ENCODE measurements at regions not wholly inside any gene's neighbourhood (a gene's known extent, or its start where the extent isn't known, plus 50 kb on each side); places are given as distances from the start of the nearest gene placed in this dataset.

DNA sequence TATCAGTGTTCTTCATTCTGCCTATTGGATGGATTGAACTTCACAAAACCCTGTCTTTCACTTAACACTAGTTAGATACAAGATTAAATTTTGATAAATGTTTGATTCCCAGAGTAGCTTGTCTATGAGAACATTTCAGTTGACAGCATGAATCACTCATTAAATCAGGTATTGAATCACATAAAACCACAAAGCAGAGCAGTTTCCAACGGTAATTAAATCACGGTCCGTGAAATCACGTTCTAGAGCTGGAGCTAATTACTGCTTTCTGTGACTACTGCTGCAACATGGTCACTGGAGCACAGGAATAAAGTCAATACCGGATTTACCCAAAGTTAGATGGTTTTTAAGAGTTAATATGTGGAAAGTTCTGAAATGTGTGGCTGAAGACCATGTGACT is 257.8 kb upstream of the PCDH15 start:
- Histone ChIP-seq H3K9ac (ENCODE audit: low read length) (no peak overlapping the region), H2BK120ac (ENCODE audit: low read depth, low read length) (no peak overlapping the region), H2BK12ac (ENCODE audit: low read length in 2 of 2) (no peak overlapping the region), H3K4ac (ENCODE audit: low read depth in 1 of 2, low read length in 2 of 2) (no peak overlapping the region), H4K91ac (ENCODE audit: low read length) (no peak overlapping the region), H2BK15ac (ENCODE audit: low read depth, poor library complexity, severe bottlenecking) (no peak overlapping the region), H3K18ac (ENCODE audit: low read depth in 1 of 2, low read length in 2 of 2) (no peak overlapping the region), H3K27ac (ENCODE audit: low read length, poor library complexity, severe bottlenecking) (no peak overlapping the region), H4K8ac (ENCODE audit: low read length) (no peak overlapping the region), H2AFZ (ENCODE audit: low read depth, low read length) (no peak overlapping the region), H3K27me3 (ENCODE audit: control insufficient read depth in 1 of 2, insufficient read depth in 1 of 2, low read length in 2 of 2) (no peaks in the 10 kb centered on the region), H3K36me3 (ENCODE audit: control insufficient read depth in 1 of 2, insufficient read depth in 2 of 2, low read depth in 1 of 2, low read length in 2 of 2) (no peaks in the 10 kb centered on the region), H3K4me1 (ENCODE audit: control insufficient read depth, insufficient read depth, low read depth, low read length) (no peaks in the 10 kb centered on the region), H3K4me3 (ENCODE audit: insufficient read depth in 1 of 2, low read depth in 1 of 2, low read length in 2 of 2) (no peak overlapping the region), H2AK5ac (ENCODE audit: low read length, severe bottlenecking) (no peak overlapping the region), H3K9me3 (ENCODE audit: control insufficient read depth, low read length) (no peaks in the 10 kb centered on the region), H3K4me2 (ENCODE audit: low read length, poor library complexity, severe bottlenecking) (no peak overlapping the region), H3K23ac (ENCODE audit: low read length in 2 of 2) (no peak overlapping the region), H2BK5ac (ENCODE audit: low read depth, low read length, poor library complexity, severe bottlenecking) (no peak overlapping the region), H3K79me1 (replicated peaks; ENCODE audit: low read length, poor library complexity, severe bottlenecking) (no peaks in the 10 kb centered on the region), H3K14ac (ENCODE audit: low read length in 2 of 2) (no peak overlapping the region)
- 93% methylated on average over 4 of the region's 5 CpGs for WGBS
- DNase-seq = no peak

GRCh38 chr10:55051515-55051914 is 250.5 kb upstream of the PCDH15 start:
- Histone ChIP-seq H2BK12ac (ENCODE audit: low read length in 2 of 2) (no peak overlapping the region), H3K14ac (ENCODE audit: low read length in 2 of 2) (no peak overlapping the region), H2BK15ac (ENCODE audit: low read depth, poor library complexity, severe bottlenecking) (no peak overlapping the region), H3K79me1 (replicated peaks; ENCODE audit: low read length, poor library complexity, severe bottlenecking) (no peaks in the 10 kb centered on the region), H3K4me2 (ENCODE audit: low read length, poor library complexity, severe bottlenecking) (no peak overlapping the region), H3K4me1 (ENCODE audit: control insufficient read depth, insufficient read depth, low read depth, low read length) (no peaks in the 10 kb centered on the region), H4K8ac (ENCODE audit: low read length) (no peak overlapping the region), H3K4me3 (ENCODE audit: insufficient read depth in 1 of 2, low read depth in 1 of 2, low read length in 2 of 2) (no peak overlapping the region), H3K4ac (ENCODE audit: low read depth in 1 of 2, low read length in 2 of 2) (no peak overlapping the region), H3K9ac (ENCODE audit: low read length) (no peak overlapping the region), H3K27me3 (ENCODE audit: control insufficient read depth in 1 of 2, insufficient read depth in 1 of 2, low read length in 2 of 2) (no peaks in the 10 kb centered on the region), H2BK120ac (ENCODE audit: low read depth, low read length) (no peak overlapping the region), H2AFZ (ENCODE audit: low read depth, low read length) (no peak overlapping the region), H3K36me3 (ENCODE audit: control insufficient read depth in 1 of 2, insufficient read depth in 2 of 2, low read depth in 1 of 2, low read length in 2 of 2) (no peaks in the 10 kb centered on the region), H3K23ac (ENCODE audit: low read length in 2 of 2) (no peak overlapping the region), H3K9me3 (ENCODE audit: control insufficient read depth, low read length) (no peaks in the 10 kb centered on the region), H4K91ac (ENCODE audit: low read length) (no peak overlapping the region), H2AK5ac (ENCODE audit: low read length, severe bottlenecking) (no peak overlapping the region), H2BK5ac (ENCODE audit: low read depth, low read length, poor library complexity, severe bottlenecking) (no peak overlapping the region), H3K27ac (ENCODE audit: low read length, poor library complexity, severe bottlenecking) (no peak overlapping the region), H3K18ac (ENCODE audit: low read depth in 1 of 2, low read length in 2 of 2) (no peak overlapping the region)
- no peak for DNase-seq
- no CpG with 5 or more reads among the region's 2 CpGs for WGBS

DNA sequence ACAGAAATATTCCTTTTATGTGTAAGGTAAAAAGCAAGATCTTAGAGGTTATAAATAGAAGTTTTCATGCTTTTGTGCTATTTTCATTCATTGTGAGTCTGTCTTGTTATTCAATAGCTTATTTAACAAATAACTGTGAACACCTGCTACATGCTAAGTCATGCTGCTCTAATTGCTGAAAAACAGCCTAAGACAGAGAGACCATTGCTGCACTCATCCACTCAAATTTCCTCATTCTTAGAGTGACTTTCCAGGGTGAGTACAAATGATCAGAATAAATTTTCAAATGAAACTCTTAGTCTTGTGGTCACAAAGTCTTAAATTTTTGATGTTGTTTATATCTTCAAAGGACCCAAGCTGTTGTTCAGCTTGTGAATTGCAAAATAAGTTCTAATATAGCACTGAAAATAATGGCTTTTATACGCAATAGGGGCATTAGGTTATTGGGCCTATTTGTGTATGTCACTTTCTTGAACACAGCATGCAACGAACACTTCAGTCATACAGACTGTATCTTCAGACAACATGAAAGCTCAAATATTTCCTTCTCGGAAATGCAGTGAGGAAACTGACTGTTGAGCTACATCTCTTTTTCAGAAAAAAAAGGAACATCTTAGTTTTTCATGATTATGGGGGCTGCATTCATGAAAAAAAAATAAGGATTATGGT is 247.9 kb upstream of the PCDH15 start:
- no peaks in the 10 kb centered on the region for H3K9me3 ChIP-seq (ENCODE audit: control insufficient read depth, low read length)
- no peak overlapping the region for H4K8ac ChIP-seq (ENCODE audit: low read length)
- no peak overlapping the region for H3K27ac ChIP-seq (ENCODE audit: low read length, poor library complexity, severe bottlenecking)
- no peak overlapping the region for H3K9ac ChIP-seq (ENCODE audit: low read length)
- H2BK12ac ChIP-seq (ENCODE audit: low read length in 2 of 2) = no peak overlapping the region
- no peaks in the 10 kb centered on the region for H3K27me3 ChIP-seq (ENCODE audit: control insufficient read depth in 1 of 2, insufficient read depth in 1 of 2, low read length in 2 of 2)
- no peaks in the 10 kb centered on the region for H3K4me1 ChIP-seq (ENCODE audit: control insufficient read depth, insufficient read depth, low read depth, low read length)
- no peak for DNase-seq
- no peak overlapping the region for H3K4me2 ChIP-seq (ENCODE audit: low read length, poor library complexity, severe bottlenecking)
- H2BK120ac ChIP-seq (ENCODE audit: low read depth, low read length) = no peak overlapping the region
- no peaks in the 10 kb centered on the region for H3K36me3 ChIP-seq (ENCODE audit: control insufficient read depth in 1 of 2, insufficient read depth in 2 of 2, low read depth in 1 of 2, low read length in 2 of 2)
- H2AK5ac ChIP-seq (ENCODE audit: low read length, severe bottlenecking) = no peak overlapping the region
- WGBS = 91% methylated on average over 3 of the region's 3 CpGs
- H3K18ac ChIP-seq (ENCODE audit: low read depth in 1 of 2, low read length in 2 of 2) = no peak overlapping the region
- no peaks in the 10 kb centered on the region for H3K79me1 ChIP-seq (replicated peaks; ENCODE audit: low read length, poor library complexity, severe bottlenecking)
- H2BK15ac ChIP-seq (ENCODE audit: low read depth, poor library complexity, severe bottlenecking) = no peak overlapping the region
- no peak overlapping the region for H3K4ac ChIP-seq (ENCODE audit: low read depth in 1 of 2, low read length in 2 of 2)
- H2AFZ ChIP-seq (ENCODE audit: low read depth, low read length) = no peak overlapping the region
- H3K4me3 ChIP-seq (ENCODE audit: insufficient read depth in 1 of 2, low read depth in 1 of 2, low read length in 2 of 2) = no peak overlapping the region
- no peak overlapping the region for H4K91ac ChIP-seq (ENCODE audit: low read length)
- no peak overlapping the region for H2BK5ac ChIP-seq (ENCODE audit: low read depth, low read length, poor library complexity, severe bottlenecking)
- H3K14ac ChIP-seq (ENCODE audit: low read length in 2 of 2) = no peak overlapping the region
- no peak overlapping the region for H3K23ac ChIP-seq (ENCODE audit: low read length in 2 of 2)

DNA sequence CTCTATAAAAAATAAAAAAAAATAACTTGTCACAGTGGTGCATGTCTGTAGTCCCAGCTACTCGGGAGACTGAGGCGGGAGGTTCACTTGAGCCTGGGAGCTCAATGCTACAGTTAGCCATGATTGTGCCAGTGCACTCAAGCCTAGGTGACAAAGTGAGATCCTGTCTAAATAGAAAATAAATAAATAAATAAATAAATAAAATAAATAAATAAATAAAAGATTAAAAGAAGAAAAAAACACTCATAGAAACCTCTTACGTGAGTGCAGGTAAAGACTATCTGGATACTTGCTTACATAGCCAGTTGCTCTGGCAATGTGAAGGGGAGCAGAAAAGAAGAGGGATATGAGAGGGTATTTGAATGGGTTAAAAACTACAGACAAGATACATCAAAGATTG is 242.5 kb upstream of the PCDH15 start:
- Histone ChIP-seq H3K9me3 (ENCODE audit: control insufficient read depth, low read length) (no peaks in the 10 kb centered on the region), H2BK5ac (ENCODE audit: low read depth, low read length, poor library complexity, severe bottlenecking) (no peak overlapping the region), H2BK12ac (ENCODE audit: low read length in 2 of 2) (no peak overlapping the region), H2AFZ (ENCODE audit: low read depth, low read length) (no peak overlapping the region), H2BK120ac (ENCODE audit: low read depth, low read length) (no peak overlapping the region), H3K4ac (ENCODE audit: low read depth in 1 of 2, low read length in 2 of 2) (no peak overlapping the region), H4K8ac (ENCODE audit: low read length) (no peak overlapping the region), H3K4me1 (ENCODE audit: control insufficient read depth, insufficient read depth, low read depth, low read length) (no peaks in the 10 kb centered on the region), H3K9ac (ENCODE audit: low read length) (no peak overlapping the region), H3K18ac (ENCODE audit: low read depth in 1 of 2, low read length in 2 of 2) (no peak overlapping the region), H3K36me3 (ENCODE audit: control insufficient read depth in 1 of 2, insufficient read depth in 2 of 2, low read depth in 1 of 2, low read length in 2 of 2) (no peaks in the 10 kb centered on the region), H3K14ac (ENCODE audit: low read length in 2 of 2) (no peak overlapping the region), H3K4me3 (ENCODE audit: insufficient read depth in 1 of 2, low read depth in 1 of 2, low read length in 2 of 2) (no peak overlapping the region), H2AK5ac (ENCODE audit: low read length, severe bottlenecking) (no peak overlapping the region), H2BK15ac (ENCODE audit: low read depth, poor library complexity, severe bottlenecking) (no peak overlapping the region), H3K23ac (ENCODE audit: low read length in 2 of 2) (no peak overlapping the region), H4K91ac (ENCODE audit: low read length) (no peak overlapping the region), H3K27ac (ENCODE audit: low read length, poor library complexity, severe bottlenecking) (no peak overlapping the region), H3K27me3 (ENCODE audit: control insufficient read depth in 1 of 2, insufficient read depth in 1 of 2, low read length in 2 of 2) (no peaks in the 10 kb centered on the region), H3K79me1 (replicated peaks; ENCODE audit: low read length, poor library complexity, severe bottlenecking) (no peaks in the 10 kb centered on the region), H3K4me2 (ENCODE audit: low read length, poor library complexity, severe bottlenecking) (no peak overlapping the region)
- DNase-seq = no peak
- WGBS = 89% methylated on average over 3 of the region's 3 CpGs
